ENCODE measurements at regions not wholly inside any gene's neighbourhood (a gene's known extent, or its start where the extent isn't known, plus 50 kb on each side); places are given as distances from the start of the nearest gene placed in this dataset.
A peak's percentile ranks its signal among the peaks of the same experiment; 100 is the strongest.

- ATAC-seq (replicated peaks; ENCODE audit: extremely low read depth, poor library complexity, severe bottlenecking) (no peak), DNase-seq (ENCODE audit: low spot score in 2 of 2) (no peak)
- no peaks in the 10 kb centered on the region for H3K4me1 Mint-ChIP-seq
- H3K27me3 Mint-ChIP-seq = no peaks in the 10 kb centered on the region
- H3K36me3 Mint-ChIP-seq (ENCODE audit: insufficient read depth) = no peaks in the 10 kb centered on the region
- H3K4me3 Mint-ChIP-seq = no peak overlapping the region
- H3K9me3 Mint-ChIP-seq = no peaks in the 10 kb centered on the region
- H3K27ac Mint-ChIP-seq (ENCODE audit: low read depth) = no peak overlapping the region
Observed at GRCh38 chr10:131681656-131682055, 219.2 kb upstream of the PPP2R2D start.

- H3K27ac Mint-ChIP-seq (ENCODE audit: low read depth) = no peak overlapping the region
- ATAC-seq (replicated peaks; ENCODE audit: extremely low read depth, poor library complexity, severe bottlenecking) (no peak), DNase-seq (ENCODE audit: low spot score in 2 of 2) (no peak)
- no peaks in the 10 kb centered on the region for H3K27me3 Mint-ChIP-seq
- H3K9me3 Mint-ChIP-seq = no peaks in the 10 kb centered on the region
- no peak overlapping the region for H3K4me3 Mint-ChIP-seq
- H3K36me3 Mint-ChIP-seq (ENCODE audit: insufficient read depth) = no peaks in the 10 kb centered on the region
- H3K4me1 Mint-ChIP-seq = no peaks in the 10 kb centered on the region
Observed at GRCh38 chr10:131682271-131682962, 218.4 kb upstream of the PPP2R2D start.

GRCh38 chr10:131683281-131683861, 217.4 kb upstream of the PPP2R2D start:
- Mint-ChIP-seq H3K4me1 (no peaks in the 10 kb centered on the region), H3K27ac (ENCODE audit: low read depth) (no peak overlapping the region), H3K27me3 (no peaks in the 10 kb centered on the region), H3K36me3 (ENCODE audit: insufficient read depth) (no peaks in the 10 kb centered on the region), H3K4me3 (no peak overlapping the region), H3K9me3 (no peaks in the 10 kb centered on the region)
- no peak for DNase-seq (ENCODE audit: low spot score in 2 of 2)
- no peak for ATAC-seq (replicated peaks; ENCODE audit: extremely low read depth, poor library complexity, severe bottlenecking)

GRCh38 chr10:131683941-131684340, 216.9 kb upstream of the PPP2R2D start:
- H3K4me3 Mint-ChIP-seq = no peak overlapping the region
- no peaks in the 10 kb centered on the region for H3K9me3 Mint-ChIP-seq
- no peaks in the 10 kb centered on the region for H3K36me3 Mint-ChIP-seq (ENCODE audit: insufficient read depth)
- no peak for ATAC-seq (replicated peaks; ENCODE audit: extremely low read depth, poor library complexity, severe bottlenecking)
- no peak for DNase-seq (ENCODE audit: low spot score in 2 of 2)
- no peak overlapping the region for H3K27ac Mint-ChIP-seq (ENCODE audit: low read depth)
- H3K27me3 Mint-ChIP-seq = no peaks in the 10 kb centered on the region
- no peaks in the 10 kb centered on the region for H3K4me1 Mint-ChIP-seq

DNA sequence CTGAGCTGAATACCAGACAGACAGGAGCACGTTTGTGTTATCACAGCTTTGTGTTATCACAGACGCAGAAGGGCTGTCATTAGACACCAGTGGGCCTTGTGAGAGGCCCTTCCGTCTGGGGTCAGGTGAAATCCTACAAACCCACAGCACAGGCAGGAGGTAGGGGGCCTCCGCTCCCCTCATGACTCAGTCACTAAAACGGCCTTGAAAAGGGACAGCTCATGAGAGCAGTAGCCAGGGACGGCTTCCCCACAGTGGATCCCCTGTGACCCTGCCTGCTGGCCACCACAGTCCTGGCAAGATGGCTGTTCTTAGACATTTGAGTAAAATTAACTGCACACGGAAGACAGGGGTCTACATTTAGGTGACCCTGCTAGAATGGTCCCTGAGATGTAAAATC, 215.8 kb upstream of the PPP2R2D start:
- ATAC-seq (replicated peaks; ENCODE audit: extremely low read depth, poor library complexity, severe bottlenecking) = no peak
- H3K9me3 Mint-ChIP-seq = no peaks in the 10 kb centered on the region
- H3K27ac Mint-ChIP-seq (ENCODE audit: low read depth) = no peak overlapping the region
- no peaks in the 10 kb centered on the region for H3K4me1 Mint-ChIP-seq
- DNase-seq (ENCODE audit: low spot score in 2 of 2) = no peak
- no peak overlapping the region for H3K4me3 Mint-ChIP-seq
- no peaks in the 10 kb centered on the region for H3K36me3 Mint-ChIP-seq (ENCODE audit: insufficient read depth)
- no peaks in the 10 kb centered on the region for H3K27me3 Mint-ChIP-seq

- no peaks in the 10 kb centered on the region for H3K36me3 Mint-ChIP-seq (ENCODE audit: insufficient read depth)
- ATAC-seq (replicated peaks; ENCODE audit: extremely low read depth, poor library complexity, severe bottlenecking) (no peak), DNase-seq (ENCODE audit: low spot score in 2 of 2) (no peak)
- H3K27me3 Mint-ChIP-seq = no peaks in the 10 kb centered on the region
- no peaks in the 10 kb centered on the region for H3K4me1 Mint-ChIP-seq
- H3K9me3 Mint-ChIP-seq = no peaks in the 10 kb centered on the region
- H3K4me3 Mint-ChIP-seq = no peak overlapping the region
- H3K27ac Mint-ChIP-seq (ENCODE audit: low read depth) = no peak overlapping the region
Observed at GRCh38 chr10:131685576-131685975, 215.2 kb upstream of the PPP2R2D start.

GRCh38 chr10:131686781-131687420, 213.9 kb upstream of the PPP2R2D start:
- no peaks in the 10 kb centered on the region for H3K4me1 Mint-ChIP-seq
- DNase-seq (ENCODE audit: low spot score in 2 of 2) (no peak), ATAC-seq (replicated peaks; ENCODE audit: extremely low read depth, poor library complexity, severe bottlenecking) (peak; percentile 14)
- H3K27me3 Mint-ChIP-seq = no peaks in the 10 kb centered on the region
- H3K9me3 Mint-ChIP-seq = no peaks in the 10 kb centered on the region
- H3K4me3 Mint-ChIP-seq = no peak overlapping the region
- H3K36me3 Mint-ChIP-seq (ENCODE audit: insufficient read depth) = no peaks in the 10 kb centered on the region
- H3K27ac Mint-ChIP-seq (ENCODE audit: low read depth) = no peak overlapping the region

DNA sequence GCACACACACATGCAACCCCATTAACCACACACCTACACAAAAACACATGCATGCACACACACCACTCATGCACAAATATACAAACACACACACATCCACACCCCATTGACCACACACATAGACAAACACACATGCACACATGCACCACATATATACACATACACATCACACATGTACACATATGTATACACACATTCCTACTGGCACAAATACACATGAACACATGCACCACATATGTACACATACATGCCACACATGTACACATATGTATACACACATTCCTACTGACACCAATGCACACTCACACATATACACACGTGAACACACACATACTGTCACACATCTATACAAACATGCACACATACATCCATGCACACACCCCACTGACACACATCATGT, 212.5 kb upstream of the PPP2R2D start:
- no peak overlapping the region for H3K4me3 Mint-ChIP-seq

GRCh38 chr10:131689016-131689415, 211.8 kb upstream of the PPP2R2D start:
- no peak for DNase-seq (ENCODE audit: low spot score in 2 of 2)
- Mint-ChIP-seq H3K27ac (ENCODE audit: low read depth) (no peak overlapping the region), H3K4me1 (no peaks in the 10 kb centered on the region), H3K27me3 (no peaks in the 10 kb centered on the region), H3K4me3 (no peak overlapping the region), H3K36me3 (ENCODE audit: insufficient read depth) (no peaks in the 10 kb centered on the region), H3K9me3 (no peaks in the 10 kb centered on the region)
- no peak for ATAC-seq (replicated peaks; ENCODE audit: extremely low read depth, poor library complexity, severe bottlenecking)

More for the DNA sequence above, 212.5 kb upstream of the PPP2R2D start:
- Mint-ChIP-seq H3K27me3 (no peaks in the 10 kb centered on the region), H3K4me1 (no peaks in the 10 kb centered on the region), H3K36me3 (ENCODE audit: insufficient read depth) (no peaks in the 10 kb centered on the region), H3K9me3 (no peaks in the 10 kb centered on the region), H3K27ac (ENCODE audit: low read depth) (no peak overlapping the region)
- ATAC-seq (replicated peaks; ENCODE audit: extremely low read depth, poor library complexity, severe bottlenecking) (no peak), DNase-seq (ENCODE audit: low spot score in 2 of 2) (no peak)

DNA sequence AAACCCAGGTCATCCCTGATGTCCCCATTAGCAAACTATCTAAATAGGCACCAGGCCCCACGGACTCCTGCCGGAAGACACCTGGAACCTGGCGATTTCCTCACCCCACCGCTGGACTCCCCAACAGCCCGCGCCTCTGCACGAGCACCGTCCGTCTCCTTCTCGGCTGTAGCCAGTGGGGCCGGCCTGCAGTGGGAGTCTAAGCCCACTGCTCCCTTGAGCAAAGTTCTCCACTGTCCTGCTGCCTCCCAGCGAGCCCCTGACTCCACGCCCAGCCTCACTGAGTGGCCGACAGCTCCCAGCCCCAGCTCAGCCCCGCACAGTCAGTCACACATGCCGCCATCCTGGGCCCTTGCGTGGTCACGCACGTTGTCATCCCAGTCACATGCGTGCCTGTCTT, 211.3 kb upstream of the PPP2R2D start:
- no peak overlapping the region for H3K27ac Mint-ChIP-seq (ENCODE audit: low read depth)
- ATAC-seq (replicated peaks; ENCODE audit: extremely low read depth, poor library complexity, severe bottlenecking) (no peak), DNase-seq (ENCODE audit: low spot score in 2 of 2) (no peak)
- H3K9me3 Mint-ChIP-seq = no peaks in the 10 kb centered on the region
- no peaks in the 10 kb centered on the region for H3K4me1 Mint-ChIP-seq
- no peak overlapping the region for H3K4me3 Mint-ChIP-seq
- no peaks in the 10 kb centered on the region for H3K27me3 Mint-ChIP-seq
- no peaks in the 10 kb centered on the region for H3K36me3 Mint-ChIP-seq (ENCODE audit: insufficient read depth)

GRCh38 chr10:131689954-131690757, 210.7 kb upstream of the PPP2R2D start:
- no peaks in the 10 kb centered on the region for H3K27me3 Mint-ChIP-seq

DNA sequence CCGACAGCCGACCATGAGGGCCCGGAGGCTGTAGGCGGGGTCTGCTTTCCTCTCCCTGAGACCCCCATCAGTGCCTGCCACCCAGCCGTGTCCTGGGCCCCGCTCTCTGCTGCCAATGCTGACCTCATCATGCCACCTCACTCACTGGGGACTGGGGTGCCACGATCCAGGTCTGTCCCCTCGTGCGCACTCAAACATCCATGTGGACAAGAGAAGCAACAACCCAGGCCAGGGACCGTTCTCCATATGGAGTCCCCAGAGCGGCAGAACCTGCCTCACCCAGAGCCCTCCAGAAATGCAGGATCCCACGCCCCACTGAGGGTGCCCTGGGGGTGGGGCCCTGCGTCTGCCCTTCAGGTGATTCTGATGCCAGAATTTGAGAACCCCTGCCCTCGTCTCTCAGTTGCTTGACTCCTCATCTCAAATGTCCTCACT, 210.0 kb upstream of the PPP2R2D start:
- Mint-ChIP-seq H3K36me3 (ENCODE audit: insufficient read depth) (no peaks in the 10 kb centered on the region), H3K27ac (ENCODE audit: low read depth) (no peak overlapping the region), H3K27me3 (no peaks in the 10 kb centered on the region), H3K9me3 (no peaks in the 10 kb centered on the region), H3K4me1 (no peaks in the 10 kb centered on the region), H3K4me3 (no peak overlapping the region)
- no peak for DNase-seq (ENCODE audit: low spot score in 2 of 2)
- no peak for ATAC-seq (replicated peaks; ENCODE audit: extremely low read depth, poor library complexity, severe bottlenecking)

More at GRCh38 chr10:131689954-131690757, 210.7 kb upstream of the PPP2R2D start:
- no peak overlapping the region for H3K27ac Mint-ChIP-seq (ENCODE audit: low read depth)
- H3K4me1 Mint-ChIP-seq = no peaks in the 10 kb centered on the region
- ATAC-seq (replicated peaks; ENCODE audit: extremely low read depth, poor library complexity, severe bottlenecking) (no peak), DNase-seq (ENCODE audit: low spot score in 2 of 2) (no peak)
- no peaks in the 10 kb centered on the region for H3K9me3 Mint-ChIP-seq
- no peaks in the 10 kb centered on the region for H3K36me3 Mint-ChIP-seq (ENCODE audit: insufficient read depth)
- H3K4me3 Mint-ChIP-seq = no peak overlapping the region
